GM21723 (cell line): ENCODE measurements at regions not wholly inside any gene's neighbourhood (a gene's known extent, or its start where the extent isn't known, plus 50 kb on each side); places are given as distances from the start of the nearest gene placed in this dataset.

Source experiments
- ATAC-seq: cut with Tn5 transposase; IDR thresholded peaks from one replicate; pipeline ENCODE4 v1.9.1; 2021; ENCODE audit warnings: mild to moderate bottlenecking, moderate library complexity; ENCODE audit not compliant: unreplicated experiment

GRCh38 chr1:208821939-208822338 is 577.8 kb upstream of the PLXNA2 start:
- ATAC-seq = no peak

GRCh38 chr1:208825300-208825699 is 581.1 kb upstream of the PLXNA2 start:
- ATAC-seq = no peak

GRCh38 chr1:208829595-208829994 is 585.4 kb upstream of the PLXNA2 start:
- no peak for ATAC-seq

GRCh38 chr1:208834381-208835096 is 590.4 kb upstream of the PLXNA2 start:
- ATAC-seq = no peak

GRCh38 chr1:208835097-208835463 is 590.9 kb upstream of the PLXNA2 start:
- no peak for ATAC-seq

- ATAC-seq = no peak
These were observed 591.6 kb upstream of the PLXNA2 start for GRCh38 chr1:208835781-208836180.

- no peak for ATAC-seq
These were observed 593.1 kb upstream of the PLXNA2 start for GRCh38 chr1:208837242-208837641.

- ATAC-seq = no peak
These were observed 597.3 kb upstream of the PLXNA2 start for GRCh38 chr1:208841436-208841835.

GRCh38 chr1:208842451-208842850 is 598.3 kb upstream of the PLXNA2 start:
- ATAC-seq = no peak

GRCh38 chr1:208844158-208844557 is 600.0 kb upstream of the PLXNA2 start:
- ATAC-seq = no peak

GRCh38 chr1:208848854-208849253 is 604.7 kb upstream of the PLXNA2 start:
- no peak for ATAC-seq

- no peak for ATAC-seq
These were observed 606.3 kb upstream of the PLXNA2 start for GRCh38 chr1:208850442-208850841.

- no peak for ATAC-seq
These were observed 607.2 kb upstream of the PLXNA2 start for GRCh38 chr1:208851366-208851765.

- no peak for ATAC-seq
These were observed 608.7 kb upstream of the PLXNA2 start for GRCh38 chr1:208852911-208853310.

GRCh38 chr1:208855403-208855802 is 611.2 kb upstream of the PLXNA2 start:
- peak; percentile 90 for ATAC-seq

GRCh38 chr1:208857465-208857864 is 613.3 kb upstream of the PLXNA2 start:
- no peak for ATAC-seq

- ATAC-seq = no peak
These were observed 614.6 kb upstream of the PLXNA2 start for GRCh38 chr1:208858738-208859137.

- no peak for ATAC-seq
These were observed 620.3 kb upstream of the PLXNA2 start for GRCh38 chr1:208864366-208864965.

- ATAC-seq = no peak
These were observed 622.3 kb upstream of the PLXNA2 start for GRCh38 chr1:208866386-208866955.

- no peak for ATAC-seq
These were observed 624.4 kb upstream of the PLXNA2 start for GRCh38 chr1:208868554-208868953.

- no peak for ATAC-seq
These were observed 630.7 kb upstream of the PLXNA2 start for GRCh38 chr1:208874915-208875314.

GRCh38 chr1:208879022-208879421 is 634.8 kb upstream of the PLXNA2 start:
- ATAC-seq = no peak
